Epithelial cell of proximal tubule (primary cell): ENCODE measurements at regions not wholly inside any gene's neighbourhood (a gene's known extent, or its start where the extent isn't known, plus 50 kb on each side); places are given as distances from the start of the nearest gene placed in this dataset.

Experiments
- DNase-seq: peaks from one replicate; pipeline ENCODE4 v3.0.0-alpha.2; 2011; ENCODE audit warnings: low read depth
- H3K4me3 ChIP-seq: 2 replicates; pipeline ENCODE4 v1.5.1; 2011; ENCODE audit warnings: low read depth, mild to moderate bottlenecking, low read length
- TF ChIP-seq, protein P1 (sequence below): conservative IDR thresholded peaks from 2 replicates; pipeline ENCODE4 v1.5.1; 2012; ENCODE audit warnings: low read depth, mild to moderate bottlenecking, low read length

- H3K4me3 ChIP-seq: no peak overlapping the region
- TF ChIP-seq, protein P1, sequence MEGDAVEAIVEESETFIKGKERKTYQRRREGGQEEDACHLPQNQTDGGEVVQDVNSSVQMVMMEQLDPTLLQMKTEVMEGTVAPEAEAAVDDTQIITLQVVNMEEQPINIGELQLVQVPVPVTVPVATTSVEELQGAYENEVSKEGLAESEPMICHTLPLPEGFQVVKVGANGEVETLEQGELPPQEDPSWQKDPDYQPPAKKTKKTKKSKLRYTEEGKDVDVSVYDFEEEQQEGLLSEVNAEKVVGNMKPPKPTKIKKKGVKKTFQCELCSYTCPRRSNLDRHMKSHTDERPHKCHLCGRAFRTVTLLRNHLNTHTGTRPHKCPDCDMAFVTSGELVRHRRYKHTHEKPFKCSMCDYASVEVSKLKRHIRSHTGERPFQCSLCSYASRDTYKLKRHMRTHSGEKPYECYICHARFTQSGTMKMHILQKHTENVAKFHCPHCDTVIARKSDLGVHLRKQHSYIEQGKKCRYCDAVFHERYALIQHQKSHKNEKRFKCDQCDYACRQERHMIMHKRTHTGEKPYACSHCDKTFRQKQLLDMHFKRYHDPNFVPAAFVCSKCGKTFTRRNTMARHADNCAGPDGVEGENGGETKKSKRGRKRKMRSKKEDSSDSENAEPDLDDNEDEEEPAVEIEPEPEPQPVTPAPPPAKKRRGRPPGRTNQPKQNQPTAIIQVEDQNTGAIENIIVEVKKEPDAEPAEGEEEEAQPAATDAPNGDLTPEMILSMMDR: no peak
- DNase-seq: no peak
Measured at GRCh38 chr5:7213525-7213924, 182.4 kb upstream of the ADCY2 start.

DNA sequence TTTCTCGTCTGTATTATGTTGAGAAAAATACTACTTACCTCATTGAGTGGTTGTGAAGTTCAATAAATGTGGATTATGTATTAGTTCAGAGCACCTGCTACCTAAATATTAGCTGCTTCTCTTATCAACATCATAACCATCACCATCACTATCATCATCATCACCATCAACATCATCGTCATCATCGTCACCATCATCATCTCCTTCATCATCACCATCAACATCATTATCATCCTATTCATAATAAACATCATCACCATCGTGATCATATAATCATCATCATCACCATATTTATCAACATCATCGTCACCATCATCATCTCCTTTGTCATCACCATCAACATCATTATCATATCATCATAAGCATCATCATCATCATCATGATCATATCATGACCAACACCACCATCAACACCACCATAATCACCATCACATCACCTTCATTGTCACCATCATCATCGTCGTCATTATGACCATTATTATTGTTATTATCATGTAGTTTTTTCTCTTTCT, 181.0 kb upstream of the ADCY2 start:
- TF ChIP-seq, protein P1: no peak
- no peak overlapping the region for H3K4me3 ChIP-seq
- no peak for DNase-seq

DNA sequence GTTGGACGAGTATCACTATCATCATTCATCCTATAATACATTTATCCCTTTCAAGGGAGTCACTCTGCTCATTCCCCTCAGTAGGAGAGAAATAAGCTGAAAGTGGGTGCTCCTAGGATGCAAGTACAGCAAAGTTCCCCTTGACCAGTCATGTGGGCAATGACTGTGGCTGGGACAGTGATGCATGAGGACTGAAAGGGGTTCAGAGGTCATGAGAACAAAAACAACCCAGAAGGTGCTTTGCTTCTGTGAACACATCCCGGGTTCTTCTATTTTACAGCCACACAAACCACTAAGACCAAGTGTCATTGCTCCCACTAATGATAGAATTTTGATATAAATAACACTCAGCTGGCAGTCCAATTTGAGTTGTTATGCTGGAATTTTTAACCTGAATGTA, 177.8 kb upstream of the ADCY2 start:
- DNase-seq: peak; percentile 47
- H3K4me3 ChIP-seq: no peak overlapping the region
- TF ChIP-seq, protein P1: no peak

DNA sequence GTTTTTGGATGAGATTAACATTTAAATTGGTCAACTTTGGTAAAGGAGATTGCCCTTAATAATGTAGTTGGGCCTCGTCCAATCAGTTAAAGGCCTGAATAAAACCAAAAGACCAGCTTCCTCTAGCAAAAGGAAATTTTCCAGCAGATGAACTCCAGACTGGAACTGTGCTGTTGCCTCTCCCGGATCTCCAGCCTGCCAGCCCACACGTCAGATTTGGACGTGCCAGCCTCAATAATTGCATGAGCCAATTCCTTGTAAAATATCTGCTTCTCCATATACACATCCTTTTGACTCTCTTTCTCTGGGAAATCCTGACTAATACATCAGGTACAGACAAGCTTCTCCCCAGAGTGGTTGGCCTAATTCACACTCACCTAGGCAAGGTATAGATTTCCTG, 175.8 kb upstream of the ADCY2 start:
- TF ChIP-seq, protein P1: no peak
- H3K4me3 ChIP-seq: no peak overlapping the region
- DNase-seq: no peak

GRCh38 chr5:7221041-7221440, 174.9 kb upstream of the ADCY2 start:
- no peak overlapping the region for H3K4me3 ChIP-seq
- TF ChIP-seq, protein P1: no peak
- DNase-seq: no peak

- TF ChIP-seq, protein P1: no peak
- DNase-seq: no peak
- no peak overlapping the region for H3K4me3 ChIP-seq
Measured at GRCh38 chr5:7225826-7226225, 170.1 kb upstream of the ADCY2 start.

DNA sequence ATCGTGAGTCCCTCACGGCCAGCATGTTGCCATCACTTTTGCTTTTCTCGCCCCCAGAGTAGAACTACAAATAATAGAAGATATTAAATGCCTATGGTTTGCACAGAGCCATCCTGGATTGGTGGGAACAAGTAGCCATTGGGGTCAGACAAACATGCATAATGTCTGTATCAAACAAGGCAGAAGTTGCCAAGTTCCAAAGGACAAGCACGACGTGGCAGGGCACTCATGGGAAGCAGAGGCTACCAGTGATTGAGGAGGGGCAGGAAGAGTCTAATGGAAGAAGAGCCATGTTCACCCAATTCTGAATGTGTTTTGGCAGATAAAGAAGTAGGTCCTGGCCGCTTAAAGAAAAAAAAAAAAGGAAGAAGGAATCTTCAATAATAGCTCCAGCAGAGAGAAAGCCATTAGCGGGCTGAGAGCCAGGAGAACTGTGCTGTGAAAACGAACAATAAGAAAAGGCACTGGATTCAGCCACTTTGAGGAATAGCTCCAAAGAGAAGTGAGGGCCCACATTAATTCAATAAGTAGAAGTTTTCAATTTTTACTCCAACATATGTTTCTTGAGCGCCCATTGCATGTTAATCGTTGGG, 153.7 kb upstream of the ADCY2 start:
- DNase-seq: no peak
- no peak overlapping the region for H3K4me3 ChIP-seq
- TF ChIP-seq, protein P1: no peak
